ENCODE measurements at regions not wholly inside any gene's neighbourhood (a gene's known extent, or its start where the extent isn't known, plus 50 kb on each side); places are given as distances from the start of the nearest gene placed in this dataset.

DNA sequence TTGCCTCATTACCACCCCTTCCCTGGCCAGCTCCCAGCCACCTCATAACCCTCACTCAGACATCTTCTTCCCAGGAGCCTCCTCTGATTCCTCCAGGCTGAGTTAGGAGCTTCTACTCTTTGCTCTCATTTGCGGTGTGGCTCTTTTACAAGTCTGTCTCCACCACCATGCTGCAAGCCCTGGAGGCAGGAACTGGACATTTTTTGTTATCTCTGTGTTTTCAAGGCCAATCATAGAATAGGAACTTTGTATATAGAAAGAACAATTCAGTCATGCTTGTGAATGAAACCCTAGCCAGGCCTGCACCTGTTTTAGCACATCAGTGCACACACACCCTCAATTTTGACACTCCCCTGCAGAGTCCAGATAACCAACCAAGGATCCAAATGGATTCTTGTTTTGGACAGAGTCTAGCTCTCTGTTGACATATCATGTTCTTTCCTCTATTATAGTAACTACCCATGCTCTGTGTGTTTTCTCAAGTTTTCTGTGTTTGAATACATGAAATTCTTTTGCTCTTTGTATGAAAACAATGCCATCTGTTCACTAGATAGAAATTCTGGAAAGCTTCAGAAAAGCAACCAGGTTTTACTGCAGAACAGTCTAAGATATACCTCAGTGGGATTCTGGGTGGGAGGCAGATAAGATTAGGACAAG lies 60.9 kb upstream of the ZNF648 start:
- DNase-seq (ENCODE audit: low spot score) = no peak

GRCh38 chr1:182121787-182122186 lies 60.3 kb upstream of the ZNF648 start:
- DNase-seq (ENCODE audit: low spot score) = no peak

- DNase-seq (ENCODE audit: low spot score) = no peak
These were observed 59.1 kb upstream of the ZNF648 start for GRCh38 chr1:182120411-182121258.

DNA sequence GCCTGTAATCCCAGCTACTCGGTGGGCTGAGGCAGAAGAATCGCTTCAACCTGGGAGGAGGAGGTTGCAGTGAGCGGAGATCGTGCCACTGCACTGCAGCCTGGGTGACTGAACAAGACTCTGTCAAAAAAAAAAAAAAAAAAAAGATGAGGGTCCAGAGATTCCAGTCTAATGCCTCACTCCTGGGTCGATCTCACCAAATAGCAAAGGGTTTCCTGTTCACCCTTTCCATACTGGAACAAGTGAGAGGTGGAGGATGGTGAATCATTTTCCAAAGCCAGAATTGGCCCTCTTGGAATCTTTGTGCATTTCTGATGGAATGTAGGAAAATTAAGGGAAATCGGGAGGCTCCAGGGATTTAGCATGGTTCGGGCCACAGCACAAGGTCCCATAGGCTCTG lies 58.1 kb upstream of the ZNF648 start:
- DNase-seq (ENCODE audit: low spot score) = no peak

GRCh38 chr1:182118851-182119250 lies 57.3 kb upstream of the ZNF648 start:
- no peak for DNase-seq (ENCODE audit: low spot score)

DNA sequence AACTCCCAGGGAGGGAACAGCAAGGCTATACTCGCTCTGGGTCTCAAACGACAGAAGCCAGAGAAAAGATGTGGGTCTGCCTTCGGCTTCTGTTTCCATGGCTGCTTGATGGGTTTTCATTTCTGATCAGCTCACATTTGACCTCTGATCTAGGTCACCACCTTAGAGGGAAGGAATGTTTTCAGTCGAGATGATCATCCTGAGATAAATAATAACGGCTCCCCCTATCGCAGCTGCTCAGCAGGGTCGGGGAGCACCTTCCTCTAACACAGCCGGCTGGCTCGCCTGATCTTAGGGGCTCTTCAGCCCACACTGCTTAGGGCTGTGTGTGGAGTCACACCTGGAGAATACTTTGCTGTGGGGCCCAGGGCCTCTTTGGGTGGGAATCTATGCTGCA lies 53.1 kb upstream of the ZNF648 start:
- no peak for DNase-seq (ENCODE audit: low spot score)

DNA sequence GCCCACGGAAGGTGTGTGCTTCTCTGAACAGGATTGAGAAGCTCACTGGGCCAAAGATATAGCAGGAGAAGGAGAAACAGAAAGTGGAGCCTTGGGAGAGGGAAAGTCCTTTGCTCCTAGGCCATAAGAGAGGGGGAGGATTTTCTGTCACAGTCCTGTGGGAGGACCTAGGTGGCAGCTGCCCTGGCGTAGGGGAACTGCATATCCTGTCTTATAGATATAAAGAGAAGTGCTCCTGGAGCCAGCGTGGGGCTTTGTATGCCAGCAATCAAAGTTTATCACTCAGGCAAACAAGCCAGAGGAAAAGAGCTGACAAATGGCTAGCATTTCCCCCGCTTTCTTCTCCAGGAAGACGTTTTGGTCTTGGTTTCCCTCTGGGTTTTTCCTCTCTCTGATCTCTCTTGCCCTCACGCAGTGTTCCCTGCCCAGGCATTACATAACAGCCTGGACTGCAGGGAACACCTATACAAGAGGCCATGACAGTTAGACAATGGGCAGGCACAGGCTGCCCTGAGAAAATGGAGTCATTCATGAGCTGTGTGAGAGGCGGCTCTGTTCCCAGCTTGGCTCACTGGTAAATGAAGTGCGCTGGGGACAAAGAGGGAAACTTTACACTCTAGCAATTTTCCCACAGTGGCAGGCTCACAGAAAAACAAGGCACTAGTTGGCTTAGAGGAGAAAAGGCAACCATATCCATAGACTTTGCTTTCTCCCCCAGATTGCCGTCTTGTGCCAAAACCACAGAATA lies 52.5 kb upstream of the ZNF648 start:
- no peak for DNase-seq (ENCODE audit: low spot score)

GRCh38 chr1:182111496-182111895 lies 50.0 kb upstream of the ZNF648 start:
- DNase-seq (ENCODE audit: low spot score) = no peak
